NCI-H774 (cell line): ENCODE measurements at regions not wholly inside any gene's neighbourhood (a gene's known extent, or its start where the extent isn't known, plus 50 kb on each side); places are given as distances from the start of the nearest gene placed in this dataset.

Source experiments
- DNase-seq: peaks from one replicate; lab custom pipeline; 2025; lab: John Stamatoyannopoulos, UW

DNA sequence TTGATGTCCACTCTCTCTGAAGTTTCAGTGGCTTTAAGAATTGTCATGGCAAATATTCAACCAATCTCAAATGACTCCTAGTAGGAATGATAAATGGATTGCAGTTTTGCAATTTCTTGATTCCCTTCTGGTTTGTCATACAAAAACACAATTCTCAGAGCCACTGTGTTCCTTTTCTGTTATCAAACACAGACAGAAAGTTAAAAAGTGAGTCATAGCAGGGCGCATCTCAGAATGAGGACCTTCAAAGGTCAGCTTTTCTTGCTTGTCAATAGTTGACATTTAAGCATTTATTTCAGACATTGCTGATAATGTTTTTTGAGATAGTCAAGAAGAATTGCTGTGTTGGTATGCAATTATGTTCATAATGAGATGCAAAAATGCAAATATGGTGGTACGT is 405.9 kb downstream of the NR2F2 start:
- no peak for DNase-seq

DNA sequence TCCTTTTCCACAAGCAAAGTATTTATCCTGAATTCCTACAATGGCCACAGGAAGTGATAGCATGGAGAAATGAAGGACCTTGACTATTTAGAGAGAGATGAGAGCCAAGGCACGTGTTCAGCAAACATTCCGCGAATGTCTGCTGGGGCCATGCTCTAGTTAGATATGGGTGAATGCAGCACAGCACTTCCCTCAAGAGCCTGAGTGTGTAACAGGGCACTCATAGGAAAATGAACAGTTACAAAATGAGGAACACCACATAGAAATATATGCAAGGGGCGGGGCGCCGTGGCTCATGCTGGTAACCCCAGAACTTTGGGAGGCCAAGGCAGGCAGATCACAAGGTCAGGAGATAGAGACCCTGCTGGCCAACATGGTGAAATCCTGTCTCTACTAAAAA is 406.9 kb downstream of the NR2F2 start:
- no peak for DNase-seq

DNA sequence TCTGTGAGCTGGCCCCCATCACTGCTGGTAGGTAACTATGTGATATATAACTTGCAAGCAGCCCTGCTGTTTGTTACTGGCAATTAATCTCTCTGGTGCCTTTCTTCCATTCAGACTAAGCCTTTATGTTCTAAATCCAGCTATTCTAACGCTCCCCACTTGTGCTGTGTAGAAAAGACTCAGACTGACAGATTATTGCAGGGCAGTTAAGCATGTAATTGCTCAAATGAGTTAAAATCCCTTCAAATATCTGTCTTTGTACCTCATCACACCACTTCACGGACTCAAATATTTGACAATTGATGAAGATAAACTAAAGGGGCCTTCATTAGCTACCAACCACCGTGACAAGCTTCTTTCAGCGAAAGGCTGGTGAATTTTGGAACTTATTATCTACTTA is 416.2 kb downstream of the NR2F2 start:
- no peak for DNase-seq

DNA sequence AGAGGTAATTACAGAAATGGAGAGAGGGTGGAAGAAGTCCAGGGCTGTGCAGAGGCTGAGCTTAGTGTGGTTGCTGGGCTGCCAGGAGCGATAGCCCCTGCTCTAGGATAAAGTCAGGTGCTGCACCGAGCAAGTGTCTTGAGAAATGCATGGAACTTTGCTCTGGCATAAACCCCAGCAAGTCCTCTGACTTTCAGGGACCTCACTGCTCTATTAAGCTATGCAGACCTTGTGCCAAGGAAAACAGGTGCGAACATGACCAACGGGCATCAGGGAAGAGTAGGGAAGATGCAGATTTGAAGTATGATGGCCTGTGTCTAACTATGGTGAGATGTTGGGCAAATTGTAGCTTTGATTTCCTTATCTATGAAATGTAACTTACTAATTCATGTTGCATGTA is 416.8 kb downstream of the NR2F2 start:
- no peak for DNase-seq

DNA sequence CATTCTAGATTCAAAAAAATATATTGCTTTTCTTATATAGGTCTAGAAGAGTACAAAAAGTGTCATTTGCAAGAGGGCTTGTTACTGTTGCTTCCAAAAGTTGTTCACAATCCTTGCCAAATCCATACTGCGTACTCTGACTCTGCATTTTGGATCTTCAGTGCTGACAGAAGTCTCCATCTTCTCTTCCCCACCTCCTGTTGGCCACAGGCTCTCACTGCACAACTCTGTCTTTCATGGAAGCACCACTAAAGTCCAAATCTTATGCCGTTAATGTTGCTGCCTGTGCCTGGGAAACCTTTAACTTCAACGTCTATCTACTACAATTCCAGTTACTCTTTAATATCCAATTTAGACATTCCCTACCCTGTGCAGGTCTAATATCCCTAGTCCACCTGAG is 419.9 kb downstream of the NR2F2 start:
- no peak for DNase-seq

DNA sequence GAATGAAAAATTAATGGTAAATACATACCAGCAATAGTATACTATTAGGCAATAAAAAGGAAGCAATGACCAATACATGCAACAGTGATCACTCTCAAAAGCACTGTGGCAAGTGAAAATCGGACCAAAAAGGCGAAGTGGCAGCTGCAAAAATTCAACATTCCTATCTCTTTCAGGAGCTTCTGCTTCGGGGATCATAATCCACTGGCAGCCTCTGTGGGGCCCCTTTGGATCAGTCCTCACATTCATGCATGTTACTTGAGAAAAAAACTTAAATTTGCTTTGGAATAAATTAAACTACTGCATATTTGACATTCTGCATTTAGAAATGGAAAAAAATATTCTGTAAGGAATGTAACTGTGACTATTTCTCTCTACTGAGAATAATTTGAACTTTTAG is 425.6 kb downstream of the NR2F2 start:
- no peak for DNase-seq

DNA sequence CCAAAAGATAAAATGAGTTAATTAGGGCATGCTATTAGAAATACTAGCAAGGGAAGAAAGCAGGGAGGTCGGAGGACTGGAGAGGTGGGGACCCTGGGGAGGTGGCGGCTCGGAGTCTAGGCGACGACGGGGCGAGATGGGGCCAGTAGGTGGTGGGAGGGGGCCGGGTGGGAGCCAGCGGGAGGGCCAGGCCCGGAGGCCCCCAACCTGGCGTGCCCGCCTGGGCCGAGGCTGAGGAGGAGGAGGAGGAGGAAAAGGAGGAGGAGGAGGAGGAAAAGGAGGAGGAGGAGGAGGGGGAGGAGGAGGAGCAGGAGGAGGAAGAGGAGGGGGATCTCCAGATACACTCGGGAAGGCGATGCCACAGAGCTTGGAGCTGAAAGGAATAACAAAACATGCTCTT is 426.2 kb downstream of the NR2F2 start:
- DNase-seq = no peak

DNA sequence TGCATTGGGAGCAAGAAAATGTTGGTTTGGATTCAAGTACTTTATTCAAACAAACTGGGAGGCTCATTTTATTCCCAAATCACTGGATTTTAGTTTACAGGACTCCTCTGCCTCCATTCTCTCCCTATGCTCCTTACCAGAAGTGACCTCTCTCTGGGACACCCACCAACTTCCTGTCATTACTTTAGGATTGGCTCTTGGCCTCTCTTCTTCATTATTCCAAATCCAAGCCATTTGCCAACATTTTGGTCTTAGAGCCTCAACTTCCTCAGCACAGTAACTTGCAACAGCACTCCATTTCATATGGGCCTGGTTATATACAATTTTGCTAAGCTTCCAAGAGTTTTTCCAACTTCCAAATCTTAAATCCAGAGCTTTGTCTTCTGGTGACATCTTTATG is 432.1 kb downstream of the NR2F2 start:
- no peak for DNase-seq

DNA sequence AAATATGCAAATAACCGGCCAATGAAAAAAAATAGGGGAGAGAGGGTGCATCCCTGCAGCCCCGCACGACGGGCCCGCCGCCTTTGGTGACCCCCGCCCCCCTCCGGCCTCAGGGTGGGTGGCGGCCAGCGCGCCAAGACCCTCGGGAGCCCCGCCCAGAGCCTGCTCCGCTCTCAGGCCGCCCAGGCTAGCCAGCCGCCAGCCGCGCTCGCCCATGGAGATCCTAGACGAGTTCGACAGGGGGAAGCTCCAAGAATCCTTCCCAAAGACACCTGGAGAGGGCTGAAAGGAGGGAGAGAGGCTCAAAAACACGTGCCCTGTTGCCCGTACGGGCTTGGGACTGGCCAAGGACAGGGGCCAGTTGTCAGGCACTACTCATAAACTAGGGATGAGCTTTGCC is 434.0 kb downstream of the NR2F2 start:
- no peak for DNase-seq

DNA sequence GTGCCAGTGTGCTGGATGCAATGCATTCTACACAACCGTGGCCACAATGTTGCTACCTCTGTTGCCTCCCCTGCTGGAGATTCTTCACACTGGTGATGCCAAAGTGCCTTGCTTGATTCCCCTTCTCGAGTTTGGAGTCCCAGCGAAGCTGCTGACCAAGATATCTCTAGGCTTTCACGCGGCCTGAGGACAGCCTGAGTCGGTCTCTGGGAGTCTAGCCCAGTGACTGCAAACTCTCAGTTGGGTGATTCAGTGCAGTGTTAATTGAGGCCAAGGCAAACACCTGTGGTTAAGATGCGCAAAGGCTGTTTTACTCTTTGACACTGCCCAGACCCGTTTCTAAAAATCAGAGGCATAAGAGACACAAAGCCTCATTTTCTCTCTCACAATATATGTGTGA is 434.4 kb downstream of the NR2F2 start:
- DNase-seq = no peak

DNA sequence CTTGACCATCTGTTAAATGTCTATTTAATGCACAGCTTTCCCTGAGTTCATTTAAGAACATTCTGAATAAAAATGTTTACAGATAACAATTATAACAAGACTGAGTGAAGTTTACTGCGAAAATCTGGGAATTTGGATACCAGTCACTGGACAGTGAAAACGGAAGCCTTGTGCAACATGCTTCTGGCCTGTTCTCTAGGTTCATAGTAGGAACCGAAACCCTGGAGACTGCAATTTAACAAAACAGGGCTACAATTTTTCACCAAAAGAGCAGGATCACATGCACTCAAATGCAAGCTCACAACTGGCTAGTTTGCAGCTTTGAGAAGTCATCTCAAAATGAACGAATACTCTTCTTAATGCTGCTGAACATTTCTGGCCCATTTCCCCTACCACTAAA is 435.9 kb downstream of the NR2F2 start:
- DNase-seq = no peak

DNA sequence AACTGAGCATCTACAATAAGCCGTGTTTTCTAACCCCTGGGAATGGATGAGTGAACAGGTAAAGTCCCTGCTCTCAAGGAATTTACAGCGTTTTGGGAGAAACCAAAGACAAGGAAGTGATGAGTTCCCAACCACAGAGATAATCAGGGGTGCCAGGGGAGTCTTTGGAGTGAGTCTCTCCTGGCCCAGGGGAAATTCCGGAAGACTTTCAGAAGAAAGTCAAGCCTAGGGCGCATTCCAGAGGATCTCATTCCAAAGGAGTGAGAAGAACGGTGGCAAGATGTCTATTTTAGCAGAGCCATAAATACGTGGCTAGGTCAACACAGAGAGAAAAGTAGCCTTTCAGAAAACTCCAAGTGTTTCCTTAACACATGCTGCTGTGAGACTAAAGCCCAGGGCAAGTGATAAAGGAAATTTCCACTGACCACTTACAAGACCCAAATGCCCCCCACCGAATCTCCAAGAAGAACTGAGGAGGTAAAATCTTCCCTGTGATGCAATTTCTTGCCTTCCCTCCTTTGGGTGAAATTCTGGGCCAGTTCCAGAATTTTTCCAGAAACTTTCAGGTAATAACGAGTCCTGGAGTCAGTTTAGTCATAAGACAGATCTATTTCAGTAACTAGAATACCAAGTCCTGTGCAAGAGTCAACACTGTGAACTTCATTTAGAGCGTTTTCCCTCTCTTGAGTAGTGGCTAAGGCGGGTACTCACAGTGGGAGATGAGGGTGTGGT is 437.4 kb downstream of the NR2F2 start:
- DNase-seq = no peak

DNA sequence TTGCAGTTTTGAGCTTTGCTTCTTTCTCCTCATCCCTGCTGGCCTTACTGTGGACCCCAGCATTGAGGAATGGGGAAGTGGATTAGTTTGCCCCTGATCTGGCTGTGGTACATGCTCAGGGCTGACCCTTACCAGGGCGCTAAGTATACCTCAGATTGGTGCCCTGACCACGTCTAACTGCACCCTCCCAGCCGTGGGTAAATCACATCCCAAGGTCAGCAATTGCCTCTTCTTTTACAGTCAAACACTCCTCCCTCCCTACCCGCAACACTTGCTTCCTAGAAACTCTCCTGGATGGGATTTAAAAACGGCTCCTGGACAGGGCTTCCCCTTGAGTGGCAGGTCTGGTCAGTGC is 437.9 kb downstream of the NR2F2 start:
- no peak for DNase-seq

DNA sequence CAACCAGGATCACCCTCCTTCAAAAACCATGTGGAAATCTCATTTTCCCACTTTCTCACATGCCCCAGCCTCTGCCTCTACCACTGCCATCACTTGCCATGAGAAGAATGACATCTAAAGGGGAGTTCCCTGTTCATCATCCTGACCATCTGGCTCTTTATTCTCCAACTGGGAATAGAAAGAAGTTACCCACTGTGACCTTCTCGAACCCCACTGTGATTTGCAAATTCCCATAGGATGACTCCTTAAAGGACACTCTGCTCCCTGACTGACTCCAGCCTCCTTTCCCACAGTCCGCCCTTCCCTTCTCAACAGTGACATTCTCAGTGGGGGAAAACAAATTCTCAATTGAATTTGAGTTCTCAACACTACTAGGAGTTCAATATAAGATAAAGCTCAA is 440.5 kb downstream of the NR2F2 start:
- DNase-seq = no peak

DNA sequence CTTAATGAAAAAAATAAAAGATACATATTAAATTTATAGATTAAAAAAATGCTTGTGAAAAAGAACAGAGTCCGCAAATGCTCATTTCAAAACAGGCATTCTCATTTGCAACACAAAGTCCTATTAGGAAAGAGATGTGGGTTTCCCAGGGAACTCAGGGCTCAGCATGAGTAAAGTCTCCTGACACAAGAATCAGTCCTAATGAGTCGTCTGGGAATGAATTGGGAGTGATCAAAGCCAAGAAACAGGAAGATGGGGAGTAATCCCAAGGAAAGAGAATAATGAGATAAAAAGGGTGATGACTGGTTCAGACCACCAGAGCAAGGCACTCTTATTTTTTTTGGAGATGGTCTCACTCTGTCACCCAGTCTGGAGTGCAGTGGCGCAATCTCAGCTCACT is 443.7 kb downstream of the NR2F2 start:
- no peak for DNase-seq

DNA sequence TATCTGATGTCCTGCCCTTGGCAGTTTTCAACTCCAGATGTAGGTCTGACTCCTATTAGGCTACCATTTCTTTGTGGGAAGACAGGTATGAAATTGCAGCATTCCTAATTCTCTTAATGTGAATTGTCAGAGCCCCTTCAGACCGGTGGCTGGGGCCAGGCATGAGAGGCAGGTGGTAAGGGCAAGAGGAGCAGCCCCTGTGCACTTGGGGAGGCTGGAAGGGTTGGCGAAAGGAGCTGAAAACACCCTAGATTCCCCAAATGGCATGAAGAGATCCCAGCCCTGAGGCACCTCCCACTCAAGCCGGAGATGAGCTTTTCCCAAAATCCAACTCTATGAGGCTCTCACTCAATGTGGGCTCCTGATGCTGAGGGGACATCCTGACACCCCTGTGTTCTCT is 453.2 kb downstream of the NR2F2 start:
- DNase-seq = no peak

DNA sequence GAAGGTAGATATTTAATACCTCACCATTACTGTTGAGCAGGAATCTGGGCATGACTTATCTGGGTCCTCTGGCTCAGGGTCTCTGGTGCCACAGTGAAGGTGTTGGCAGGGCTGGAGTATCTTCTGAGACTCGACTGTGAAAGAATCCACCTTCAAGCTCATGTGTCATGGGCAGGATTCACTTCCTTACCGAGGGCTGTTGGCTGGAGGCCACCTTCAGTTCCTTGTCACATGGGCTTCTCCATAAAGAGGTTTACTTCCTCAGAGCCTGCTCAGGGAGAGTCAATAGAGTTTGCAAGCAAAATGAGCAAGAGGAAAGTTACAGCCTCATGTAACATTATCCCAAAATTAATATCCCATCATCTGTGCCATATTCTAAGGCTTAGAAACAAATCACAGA is 459.5 kb downstream of the NR2F2 start:
- no peak for DNase-seq

DNA sequence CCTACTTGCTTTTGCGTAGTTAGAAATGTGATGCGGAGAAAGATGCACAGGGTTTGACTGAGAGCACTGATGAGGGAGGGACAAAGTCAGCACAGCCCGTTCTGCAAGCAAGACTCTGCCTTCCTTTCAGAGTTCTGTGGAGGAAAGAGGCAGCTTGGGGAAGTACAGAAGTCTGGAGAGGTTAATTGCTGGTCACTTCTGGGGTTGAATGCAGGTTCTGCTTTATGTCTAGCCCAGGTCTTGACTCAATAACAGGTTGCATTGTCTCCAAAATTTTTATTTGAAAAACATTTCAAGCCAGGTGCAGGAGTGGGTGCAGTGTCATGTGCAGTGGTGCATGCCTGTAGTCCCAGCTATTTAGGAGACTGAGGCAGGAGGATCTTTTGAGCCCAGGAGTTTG is 461.7 kb downstream of the NR2F2 start:
- no peak for DNase-seq

DNA sequence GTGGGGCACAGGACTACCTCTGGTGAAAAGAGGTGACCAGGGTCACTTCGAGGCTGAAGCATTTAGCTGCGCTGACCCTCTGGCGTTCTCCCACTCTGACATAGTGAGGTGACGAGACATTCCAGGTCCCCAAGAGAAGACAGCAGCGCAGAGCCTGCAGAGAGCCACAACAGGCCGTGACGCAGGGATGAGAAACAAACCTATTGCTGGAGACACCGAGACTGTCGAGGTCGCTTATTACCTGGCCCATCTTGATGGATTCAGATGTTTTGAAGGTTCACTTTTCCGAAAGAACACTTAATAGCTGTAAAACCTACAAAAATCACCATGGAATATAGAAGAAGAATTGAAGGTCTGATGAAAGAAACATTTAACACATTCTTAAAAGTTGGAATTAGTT is 466.3 kb downstream of the NR2F2 start:
- DNase-seq = no peak

DNA sequence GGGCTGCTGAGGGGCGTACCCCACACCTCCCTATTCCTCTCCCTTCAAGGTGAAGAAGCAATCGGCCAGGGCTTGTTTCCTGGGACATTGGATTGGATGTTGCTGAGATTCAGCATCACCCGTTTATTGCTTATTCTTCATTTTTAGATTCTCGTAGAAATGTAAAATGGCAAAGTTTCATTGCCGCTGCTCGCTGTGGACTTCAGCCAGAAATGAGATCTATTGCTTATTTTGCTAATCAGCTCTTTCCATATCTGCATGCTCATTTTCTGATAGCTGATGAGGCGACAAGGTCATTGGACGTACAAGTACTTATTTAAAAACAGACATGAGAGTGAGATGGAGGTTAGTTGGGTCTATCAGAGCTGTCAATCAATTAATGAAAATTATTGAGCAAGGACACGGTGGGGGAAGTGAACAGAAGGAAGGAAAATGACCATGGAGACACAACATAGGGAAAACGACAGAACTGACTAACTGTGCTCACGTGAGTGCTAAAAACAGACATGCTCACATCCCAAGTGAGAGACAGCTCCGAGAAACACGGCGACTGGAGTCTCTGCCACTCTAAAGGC is 471.2 kb downstream of the NR2F2 start:
- no peak for DNase-seq

DNA sequence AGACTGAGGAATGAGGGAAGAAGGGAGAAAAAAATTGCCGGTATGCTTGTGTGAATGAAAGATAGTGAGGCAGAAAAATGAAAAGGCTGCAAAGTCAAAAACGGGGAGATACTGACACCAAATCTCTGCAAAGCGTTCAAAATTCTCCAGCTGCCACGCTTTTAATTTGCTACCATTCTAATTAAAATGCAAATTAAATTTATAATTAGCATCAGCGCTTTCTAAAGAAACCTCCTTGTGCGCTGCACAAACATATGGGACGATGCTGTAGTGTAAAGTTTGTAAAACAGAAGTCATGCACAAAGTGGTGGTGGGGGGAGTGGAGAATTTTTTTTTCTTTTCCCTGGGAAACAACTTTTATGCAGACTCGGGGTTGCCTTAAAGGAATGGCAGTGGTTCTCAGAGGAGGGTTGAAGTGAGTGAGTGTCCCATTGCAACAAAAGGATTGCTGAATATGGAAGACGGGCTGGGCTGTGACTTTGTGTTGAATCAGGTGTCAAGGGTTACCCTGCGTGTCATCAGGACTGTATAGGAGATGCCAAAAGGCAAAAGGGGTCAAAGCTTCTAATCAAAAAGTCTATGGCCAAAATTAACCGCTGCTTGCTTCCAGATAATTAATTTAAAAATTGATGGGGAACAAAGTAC is 472.2 kb downstream of the NR2F2 start:
- no peak for DNase-seq

DNA sequence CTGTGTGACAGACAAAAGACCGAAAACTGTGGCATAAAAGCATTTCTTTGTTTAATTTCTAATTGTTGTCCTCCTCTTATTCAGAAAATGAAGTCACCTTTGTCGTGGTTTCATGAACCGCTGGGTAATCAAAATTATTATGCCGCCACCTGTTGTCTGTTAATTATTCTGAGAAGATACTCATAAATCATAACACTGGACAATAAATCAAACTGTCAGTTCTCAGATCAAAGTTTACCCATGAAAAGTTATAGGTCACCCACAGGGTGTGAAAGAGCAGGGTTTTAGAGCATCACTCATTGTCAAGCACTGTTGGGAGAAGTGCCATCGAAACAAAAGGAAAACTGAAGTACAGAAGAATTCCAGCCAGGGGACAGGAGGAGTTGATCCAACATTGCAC is 474.3 kb downstream of the NR2F2 start:
- no peak for DNase-seq

DNA sequence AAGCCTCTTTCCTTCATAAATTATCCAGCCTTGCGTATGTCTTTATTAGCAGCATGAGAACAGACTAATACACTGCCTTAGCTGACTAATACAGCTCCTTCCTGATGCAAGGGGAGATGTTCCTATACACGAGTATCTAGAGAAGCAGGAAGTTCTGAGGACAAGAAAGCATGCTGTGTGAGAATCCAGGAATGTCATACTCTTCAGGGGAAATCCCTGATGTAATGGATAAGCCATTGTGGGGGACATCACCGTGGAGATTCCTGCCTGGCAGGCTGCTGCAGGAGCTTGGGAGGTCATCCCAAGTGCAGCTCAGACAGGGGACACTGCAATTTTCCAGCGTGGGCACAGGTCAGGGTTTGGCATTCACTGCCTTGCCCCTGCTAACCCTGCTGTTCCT is 476.9 kb downstream of the NR2F2 start:
- no peak for DNase-seq

DNA sequence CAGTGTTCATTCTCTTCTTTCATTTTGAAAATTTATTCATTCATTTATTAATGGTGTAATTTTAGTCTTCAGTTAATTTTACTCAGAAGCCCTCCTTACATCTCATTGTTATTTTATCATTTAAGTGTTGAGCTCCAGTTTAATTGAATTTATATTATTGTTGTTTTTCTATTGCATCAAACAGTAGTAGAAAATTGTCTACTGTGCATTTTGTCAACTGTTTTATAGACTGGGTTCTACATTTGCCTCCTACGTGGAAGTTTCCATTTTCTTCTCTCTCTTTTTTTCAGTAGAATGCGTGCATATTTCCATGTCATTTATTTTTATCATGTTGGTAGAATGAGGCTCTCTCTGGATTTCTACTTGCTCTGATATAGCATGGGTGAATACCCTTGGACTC is 487.4 kb downstream of the NR2F2 start:
- no peak for DNase-seq
